Fibroblast of upper back skin (primary cell): ENCODE measurements at regions not wholly inside any gene's neighbourhood (a gene's known extent, or its start where the extent isn't known, plus 50 kb on each side); places are given as distances from the start of the nearest gene placed in this dataset.

ENCODE experiments used
- DNase-seq: peaks from one replicate; pipeline ENCODE4 v3.0.0-alpha.2; 2013

DNA sequence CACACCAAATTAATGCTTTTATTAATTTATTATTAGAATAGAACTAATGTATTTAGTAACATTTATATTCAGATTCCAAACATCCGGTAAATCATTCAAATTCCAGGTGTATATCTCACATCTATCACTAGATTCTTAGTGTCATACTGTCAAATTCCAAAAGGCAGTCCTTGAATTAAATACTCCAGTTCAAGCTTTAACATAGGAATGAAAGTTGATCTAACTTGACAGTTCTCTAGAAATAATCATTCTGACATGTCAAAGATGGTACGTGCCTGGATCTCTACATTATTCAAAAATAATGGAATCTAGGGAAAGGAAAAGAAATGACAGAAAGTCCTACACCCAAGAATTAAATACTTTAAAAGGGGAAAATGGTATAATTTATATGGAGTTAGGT is 1161.5 kb downstream of the PCDH9 start:
- no peak for DNase-seq

DNA sequence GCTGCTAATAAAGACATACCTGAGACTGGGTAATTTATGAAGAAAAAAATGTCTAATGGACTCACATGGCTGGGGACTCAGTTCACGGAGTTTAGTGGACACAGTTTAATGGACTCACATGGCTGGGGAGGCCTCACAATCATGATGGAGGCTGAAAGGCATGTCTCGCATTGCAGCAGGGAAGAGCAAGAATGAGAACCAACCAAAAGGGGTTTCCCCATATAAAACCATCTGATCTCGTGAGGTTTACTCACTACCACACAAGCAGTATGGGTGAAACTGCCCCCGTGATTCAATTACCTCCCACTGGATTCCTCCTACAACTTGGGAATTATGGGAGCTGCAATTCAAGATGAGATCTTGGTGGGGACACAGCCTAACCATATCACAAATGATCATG is 1181.2 kb downstream of the PCDH9 start:
- DNase-seq, result no peak

DNA sequence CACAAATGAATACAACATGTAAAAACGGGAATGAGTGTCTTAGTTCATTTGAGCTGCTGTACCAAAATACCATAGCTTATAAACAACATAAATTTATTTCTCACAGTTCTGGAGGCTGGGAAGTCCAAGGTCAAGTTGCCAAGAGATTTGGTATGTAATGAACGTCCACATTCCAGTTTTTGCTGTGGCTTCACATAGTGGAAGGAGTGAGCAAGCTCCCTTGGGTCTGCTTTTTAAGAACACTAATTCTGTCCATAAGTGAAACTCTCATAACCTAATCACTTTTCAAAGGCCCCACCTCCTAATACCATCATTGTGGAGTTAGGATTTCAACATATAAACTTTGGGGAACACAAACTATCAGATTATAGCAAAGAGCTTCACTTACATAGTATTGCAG is 1189.6 kb downstream of the PCDH9 start:
- DNase-seq, result peak; percentile 4

DNA sequence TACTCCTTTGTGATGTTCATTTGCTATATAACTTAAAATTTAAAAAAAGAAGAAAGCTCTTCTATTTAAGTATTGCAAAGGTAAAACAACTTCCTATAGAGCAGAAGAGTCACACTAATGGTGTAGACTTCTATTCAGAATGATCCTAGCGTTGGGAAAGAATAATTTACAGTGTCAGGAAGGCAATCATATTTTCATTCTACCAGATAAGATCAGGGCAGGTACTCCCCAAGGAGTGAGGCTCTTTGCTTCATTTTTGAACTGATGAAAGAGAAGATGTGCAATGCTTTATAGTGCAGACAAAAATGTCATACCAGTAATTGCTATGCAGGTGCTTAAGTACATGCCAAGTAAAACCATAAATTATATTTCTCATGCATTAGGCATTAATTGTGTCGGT is 1193.0 kb downstream of the PCDH9 start:
- no peak for DNase-seq

DNA sequence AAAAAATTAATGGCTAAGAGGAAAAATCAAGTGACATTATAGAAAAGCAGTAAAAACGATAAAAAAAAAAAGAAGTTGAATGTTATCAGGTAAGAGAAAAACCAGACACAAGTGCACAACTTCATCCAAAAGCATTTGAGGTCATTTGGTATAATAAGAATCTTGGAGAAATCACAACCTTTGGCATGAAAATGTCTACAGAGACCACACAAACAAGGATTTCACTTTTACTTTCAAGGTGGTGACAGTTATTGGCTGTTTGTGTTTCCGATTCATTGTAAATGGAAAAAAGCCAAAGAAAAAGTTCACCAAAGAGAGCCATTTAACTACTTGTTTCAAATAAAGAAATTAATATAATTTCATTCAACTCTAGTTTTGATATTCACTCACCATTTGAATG is 1193.5 kb downstream of the PCDH9 start:
- DNase-seq, result no peak

DNA sequence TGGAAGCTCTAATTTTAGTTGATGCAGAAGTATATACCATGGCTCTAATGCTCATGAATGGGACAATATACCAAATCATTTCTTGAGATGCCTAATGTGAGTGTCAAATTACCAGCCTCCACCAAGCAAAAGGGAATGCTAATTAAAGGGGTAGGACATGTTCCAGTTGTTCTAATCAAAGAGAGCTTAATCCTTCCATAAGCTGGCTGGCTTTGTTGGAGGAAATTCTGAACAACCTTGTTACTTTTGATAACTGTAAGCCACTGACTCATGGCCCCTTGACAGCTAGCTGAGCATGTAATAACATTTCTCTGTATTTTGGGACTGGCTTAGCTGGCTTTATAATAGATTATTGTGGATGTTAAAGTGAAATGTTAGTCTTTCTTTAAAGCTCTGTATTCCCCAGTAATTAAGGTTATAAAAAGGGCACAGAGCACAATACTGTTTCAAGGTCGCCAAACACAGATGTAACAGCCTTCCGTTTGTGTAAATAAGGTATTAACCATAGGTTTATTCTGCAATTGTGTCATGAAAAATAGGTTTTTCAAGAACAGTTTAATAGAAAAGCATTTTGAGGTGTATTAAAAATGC is 1194.0 kb downstream of the PCDH9 start:
- no peak for DNase-seq

DNA sequence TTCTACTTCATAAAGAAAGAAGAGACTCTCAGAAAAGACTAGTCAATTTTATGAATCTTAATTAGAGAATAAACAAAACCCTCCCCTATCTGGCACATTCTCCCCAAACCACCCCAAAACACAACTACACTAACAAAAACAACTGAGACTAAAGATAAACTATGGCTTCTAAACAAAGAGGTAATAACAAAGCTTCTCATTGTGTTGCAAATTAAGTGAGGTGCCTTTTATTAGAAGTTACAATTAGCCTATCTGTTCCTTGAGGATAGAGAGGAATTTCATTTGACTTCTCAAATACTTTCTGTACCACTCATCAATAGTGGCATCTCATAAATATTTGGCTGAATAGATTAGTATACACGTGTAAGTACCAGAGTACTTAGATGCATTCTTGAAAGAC is 1196.2 kb downstream of the PCDH9 start:
- no peak for DNase-seq

DNA sequence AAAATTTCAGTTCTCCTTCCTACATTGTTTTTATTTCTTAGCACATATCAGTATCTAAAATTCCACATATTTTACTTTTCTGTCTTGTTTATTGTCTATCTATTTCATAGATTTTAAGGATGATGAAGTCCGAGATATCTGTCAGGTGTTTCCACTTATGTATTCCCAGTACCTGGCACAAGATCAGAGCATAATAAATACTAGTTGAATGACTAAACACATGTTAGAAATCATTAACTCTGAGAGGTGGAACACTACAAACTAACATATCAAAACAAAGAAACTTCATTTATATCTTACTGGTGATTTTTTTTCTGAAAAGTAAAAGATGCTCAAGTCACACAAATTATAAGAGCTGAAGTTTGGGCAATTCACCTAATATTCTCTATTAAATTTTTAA is 1208.3 kb downstream of the PCDH9 start:
- DNase-seq, result peak; percentile 13

DNA sequence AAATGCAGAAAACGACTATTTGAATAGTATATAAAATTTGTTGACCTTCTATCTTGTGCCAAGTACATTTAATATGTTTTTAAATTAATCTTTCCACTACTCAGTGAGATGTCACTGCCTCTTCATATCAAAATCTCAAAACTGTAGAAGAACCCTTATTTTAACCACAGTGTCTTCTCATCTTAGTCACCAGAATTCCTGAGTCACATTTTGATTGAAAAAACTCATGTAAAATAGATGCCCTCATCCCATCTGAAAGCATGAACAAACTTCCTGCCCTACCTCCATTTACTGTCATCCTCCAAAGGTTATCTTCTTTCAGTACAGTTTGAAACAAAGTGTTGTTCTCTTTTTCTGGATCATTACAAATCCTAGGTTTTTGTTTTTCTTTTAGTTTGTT is 1215.4 kb downstream of the PCDH9 start:
- peak; percentile 4 for DNase-seq

DNA sequence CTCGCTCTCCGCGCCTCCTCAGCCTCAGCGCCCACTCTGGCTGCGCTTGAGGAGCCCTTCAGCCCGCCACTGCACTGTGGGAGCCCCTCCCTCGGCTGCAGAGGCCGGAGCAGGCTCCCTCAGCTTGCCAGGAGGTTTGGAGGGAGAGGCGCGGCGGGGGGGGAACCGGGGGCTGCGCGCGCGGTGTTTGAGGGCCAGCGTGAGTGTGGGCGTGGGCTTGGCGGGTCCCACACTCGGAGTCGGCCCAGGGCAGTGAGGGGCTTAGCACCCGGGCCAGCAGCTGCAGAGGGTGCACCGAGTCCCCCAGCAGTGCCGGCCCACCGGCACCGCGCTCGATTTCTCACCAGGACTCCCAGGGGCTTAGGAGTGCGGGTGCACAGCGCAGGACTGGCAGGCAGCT is 1220.9 kb downstream of the PCDH9 start:
- no peak for DNase-seq

DNA sequence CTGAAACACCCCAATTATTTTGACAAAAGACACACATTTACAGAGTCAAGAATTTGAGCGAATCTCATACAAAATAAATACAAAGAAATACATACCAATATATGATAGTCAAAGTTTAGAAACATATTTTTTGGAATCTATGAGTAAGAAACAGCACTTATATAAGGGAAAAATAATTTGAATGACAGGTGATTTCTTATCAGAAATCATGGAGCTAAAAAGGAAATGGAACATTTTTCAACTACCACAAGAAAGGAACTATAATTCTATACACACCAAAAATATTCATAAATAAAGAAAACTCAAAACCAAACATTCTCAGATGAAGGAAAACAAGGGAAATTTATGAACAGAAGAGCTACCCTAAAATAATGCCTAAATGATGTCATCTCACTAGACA is 1226.6 kb downstream of the PCDH9 start:
- DNase-seq, result no peak

DNA sequence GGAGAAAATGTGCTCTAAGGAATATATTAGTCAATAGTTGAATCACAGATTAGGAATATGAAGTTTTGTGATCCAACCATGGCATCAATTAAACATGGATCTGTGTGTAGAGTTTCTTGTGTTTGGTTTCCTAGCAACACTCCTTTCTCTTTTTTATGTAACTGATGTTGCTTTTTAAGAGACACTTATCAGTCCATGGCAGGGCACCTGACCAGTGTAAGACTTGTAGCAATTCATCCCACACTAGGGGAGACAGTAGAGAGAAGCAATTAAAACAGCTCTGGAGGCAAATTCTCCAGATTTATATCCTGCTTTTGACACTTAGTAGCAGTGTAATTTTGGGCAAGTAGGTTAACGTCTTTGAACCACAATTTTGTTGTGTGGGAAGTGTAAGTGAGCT is 1229.0 kb downstream of the PCDH9 start:
- DNase-seq, result no peak

DNA sequence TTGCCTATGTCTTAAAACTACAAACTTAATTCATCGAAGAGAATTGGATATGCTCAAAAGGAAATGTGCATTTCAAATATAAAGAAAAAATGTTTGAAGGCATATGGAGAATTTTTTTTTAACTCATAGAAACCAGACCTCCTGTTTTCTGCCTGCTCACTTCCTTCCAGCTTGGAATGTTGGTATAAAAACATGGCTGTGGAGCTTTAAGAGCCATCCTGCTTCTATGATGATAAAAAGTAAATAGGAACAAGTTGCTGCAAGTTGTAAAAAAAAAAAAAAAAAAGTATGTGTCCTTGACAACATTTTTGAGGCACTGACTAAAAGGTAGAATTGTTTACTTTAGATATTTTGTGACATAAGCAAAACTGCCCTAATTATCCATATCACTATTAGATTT is 1230.7 kb downstream of the PCDH9 start:
- no peak for DNase-seq

DNA sequence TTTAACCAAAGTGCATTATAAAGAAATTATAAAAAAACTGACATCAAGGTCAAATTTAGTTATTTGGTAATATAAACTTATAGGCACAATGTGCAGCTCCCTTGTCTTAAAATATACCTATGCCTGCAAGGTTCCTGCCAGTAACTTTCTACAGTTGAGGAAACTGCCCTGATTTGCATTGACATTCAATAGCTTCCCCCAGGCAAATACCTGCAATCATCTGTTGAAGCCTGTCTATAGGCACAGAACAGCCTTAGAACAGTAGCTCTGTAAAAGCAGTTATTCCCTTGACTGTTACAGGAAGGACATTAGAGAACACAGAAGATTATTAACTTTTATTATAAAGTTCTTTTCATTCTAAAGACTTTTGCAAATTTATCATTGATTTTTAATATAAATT is 1239.5 kb downstream of the PCDH9 start:
- no peak for DNase-seq

DNA sequence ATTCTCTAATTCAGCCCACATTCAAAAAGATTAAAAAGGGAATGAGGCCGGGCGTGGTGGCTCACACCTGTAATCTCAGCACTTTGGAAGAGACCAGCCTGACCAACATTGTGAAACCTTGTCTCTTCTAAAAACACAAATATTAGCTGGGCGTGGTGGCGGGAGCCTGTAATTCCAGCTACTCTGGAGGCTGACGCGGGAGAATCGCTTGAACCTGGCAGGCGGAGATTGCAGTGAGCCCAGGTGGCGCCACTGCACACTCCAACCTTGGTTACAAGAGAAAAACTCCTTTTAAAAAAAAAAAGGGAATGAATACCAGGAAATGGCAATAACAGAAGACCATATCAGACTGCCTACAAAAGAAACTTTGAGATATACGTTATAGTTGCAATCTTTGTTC is 1244.5 kb downstream of the PCDH9 start:
- DNase-seq, result no peak

DNA sequence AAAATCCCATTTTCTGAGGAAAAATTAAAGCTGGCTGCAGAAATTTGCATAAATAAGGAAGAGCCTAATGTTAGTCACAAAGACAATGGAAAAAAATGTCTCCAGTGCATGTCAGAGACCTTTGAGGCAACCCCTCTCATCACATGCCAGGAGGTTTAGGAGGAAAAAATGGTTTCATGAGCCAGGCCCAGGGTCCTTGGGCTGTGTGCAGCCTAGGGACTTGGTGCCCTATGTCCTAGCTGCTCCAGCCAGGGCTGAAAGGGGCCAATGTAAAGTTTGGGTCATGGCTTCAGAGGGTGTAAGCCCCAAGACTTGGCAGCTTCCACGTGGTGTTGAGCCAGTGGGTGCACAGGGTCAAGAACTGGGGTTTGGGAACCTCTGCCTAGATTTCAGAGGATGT is 1252.6 kb downstream of the PCDH9 start:
- DNase-seq, result no peak

DNA sequence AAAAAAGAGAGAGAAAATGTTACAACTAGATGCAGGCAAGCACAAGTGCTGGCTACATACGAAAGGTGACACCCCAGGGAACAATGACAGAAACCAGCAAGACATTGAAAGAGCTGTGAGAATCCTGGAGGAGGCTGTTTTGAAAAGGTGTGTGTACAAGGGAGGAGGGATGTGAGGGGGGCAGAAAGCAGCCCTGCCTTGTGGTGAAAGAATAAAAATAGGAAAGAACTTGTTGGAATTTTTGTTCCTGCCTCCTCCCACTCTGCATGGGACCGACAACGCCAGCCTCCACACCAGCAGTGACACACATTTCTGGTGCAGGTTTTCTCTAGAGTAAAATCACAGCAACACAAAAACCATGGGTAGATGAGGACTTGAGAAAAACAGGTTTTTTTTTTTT is 1258.6 kb downstream of the PCDH9 start:
- DNase-seq, result no peak

DNA sequence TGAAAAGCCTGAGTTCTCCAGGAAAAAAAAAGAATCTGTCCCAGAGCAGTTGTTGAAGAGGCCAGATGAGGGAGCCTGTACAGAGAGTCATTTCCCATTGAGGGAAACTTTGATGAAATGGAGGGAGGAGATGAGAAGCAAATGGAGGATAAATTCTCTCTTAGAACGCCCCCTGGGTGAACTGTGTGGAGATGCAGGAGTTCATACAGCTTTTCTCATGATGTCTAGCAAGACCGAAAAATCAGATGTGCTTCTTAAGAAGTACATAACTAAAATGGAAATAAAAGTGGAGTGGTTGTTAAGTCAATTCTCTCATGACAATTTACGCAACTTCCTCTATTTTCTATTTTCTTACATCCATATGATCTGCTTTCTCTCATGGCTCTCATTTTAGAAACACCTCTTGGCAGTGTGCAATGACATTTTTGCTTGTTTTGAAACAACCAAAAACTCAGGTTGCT is 1263.1 kb downstream of the PCDH9 start:
- peak; percentile 29 for DNase-seq

DNA sequence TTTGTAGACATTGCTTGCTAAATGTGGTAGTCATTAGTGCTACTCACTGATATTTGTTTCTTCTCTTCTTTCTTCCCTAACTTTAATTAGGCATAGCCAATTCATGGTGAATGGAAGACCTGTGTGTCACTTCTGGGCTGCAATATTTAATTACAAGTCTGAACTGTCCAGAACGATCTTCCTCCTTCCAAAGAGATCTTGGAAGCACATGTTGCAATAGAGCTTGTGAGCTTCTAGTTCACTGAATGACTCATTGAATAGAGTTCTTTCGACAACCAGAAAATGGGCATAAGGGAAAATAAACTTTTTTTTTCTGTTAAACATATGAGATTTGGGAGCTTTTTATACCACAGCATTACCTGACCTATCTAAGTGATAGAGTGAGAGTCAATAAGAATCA is 1264.6 kb downstream of the PCDH9 start:
- peak; percentile 22 for DNase-seq

DNA sequence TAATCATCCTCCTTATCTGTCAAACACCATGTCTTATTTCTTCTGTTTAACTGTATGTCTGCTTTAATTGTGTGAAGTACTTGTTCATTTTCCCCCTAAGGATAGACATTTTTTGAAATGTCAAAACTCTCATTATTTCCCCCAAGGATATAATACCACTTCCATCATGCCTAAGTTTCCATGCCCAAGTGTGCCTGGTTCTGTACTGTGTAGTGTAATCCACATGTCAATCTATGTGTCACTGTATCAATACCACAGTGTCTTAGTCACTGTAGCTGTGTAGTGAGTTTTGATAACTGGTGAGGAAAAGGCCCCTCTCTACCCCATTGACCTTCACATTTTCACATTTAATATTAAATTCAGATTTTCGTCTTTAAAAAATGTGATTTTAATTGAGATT is 1265.5 kb downstream of the PCDH9 start:
- DNase-seq, result no peak

DNA sequence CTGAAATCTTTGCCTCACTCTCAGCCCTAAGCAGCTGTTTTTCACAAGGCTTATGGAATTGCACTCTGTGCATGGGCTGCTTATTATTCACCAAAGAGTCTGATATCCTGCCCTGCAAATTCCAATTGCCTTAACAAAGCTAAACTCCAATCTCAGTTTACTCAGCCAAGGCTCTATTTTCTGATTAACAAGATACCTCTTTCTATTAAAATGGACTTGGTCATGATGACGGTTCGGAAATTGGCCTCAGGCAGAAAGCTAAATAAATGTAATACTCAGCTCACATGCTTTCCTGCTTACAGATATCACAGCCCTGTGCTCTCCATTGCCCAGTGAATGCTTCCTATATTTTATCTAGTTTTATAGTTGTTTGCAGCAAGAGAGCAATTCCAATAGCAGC is 1270.8 kb downstream of the PCDH9 start:
- no peak for DNase-seq

DNA sequence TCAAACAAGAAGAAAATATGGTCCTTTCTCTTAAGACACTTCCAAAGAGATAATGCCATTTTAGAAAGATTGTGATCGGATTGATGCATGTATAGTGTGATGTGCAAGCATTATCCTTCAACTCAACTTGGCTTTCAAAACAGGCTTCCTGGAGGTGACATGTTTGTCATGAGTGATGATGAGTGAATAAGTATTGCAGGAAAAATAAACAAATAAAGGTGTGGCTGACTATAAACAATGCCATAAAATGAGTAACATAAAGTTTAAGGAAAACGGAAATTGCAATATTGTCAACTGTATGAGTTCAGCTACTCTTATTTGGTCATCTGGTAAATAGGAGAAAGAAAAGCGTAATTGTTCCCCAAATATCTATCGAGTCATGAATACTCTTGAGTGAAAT is 1283.7 kb downstream of the PCDH9 start:
- DNase-seq, result no peak

DNA sequence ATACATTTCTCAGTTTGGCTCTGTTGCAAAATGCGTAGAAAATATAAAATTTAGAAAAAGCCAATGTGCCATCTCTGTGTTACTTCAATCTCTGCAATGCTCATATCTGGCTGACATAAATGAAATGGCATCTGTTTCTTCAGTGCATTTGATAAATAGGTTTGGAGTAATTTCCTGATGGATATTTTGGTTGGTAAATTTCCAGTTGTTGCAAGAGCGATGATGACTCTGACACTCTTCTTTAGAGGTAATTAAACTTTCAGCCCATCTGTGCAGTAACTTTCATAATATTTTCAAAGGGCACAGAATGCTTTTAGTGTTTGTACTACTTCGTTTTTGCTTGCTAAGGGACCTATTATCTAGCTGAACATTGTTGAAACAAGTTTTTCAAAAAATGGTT is 1286.4 kb downstream of the PCDH9 start:
- peak; percentile 13 for DNase-seq

DNA sequence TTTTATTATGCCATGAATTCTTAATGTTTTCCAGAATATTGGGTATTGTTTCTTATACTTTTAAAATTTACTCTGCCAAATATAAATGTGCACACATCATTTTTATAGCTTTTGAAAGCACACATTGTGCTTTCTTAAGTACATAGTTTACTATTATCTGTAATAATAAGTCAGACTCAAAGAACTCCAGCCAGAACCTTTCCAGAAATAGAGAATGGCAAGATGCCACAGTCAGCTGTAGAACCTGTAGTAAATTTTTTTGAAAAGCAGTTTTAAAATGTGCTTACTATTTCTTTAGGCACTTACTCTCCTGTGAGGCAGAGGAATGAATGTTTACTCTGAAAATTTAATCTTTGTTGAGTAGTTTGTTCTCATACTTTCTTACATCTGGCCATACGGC is 1287.1 kb downstream of the PCDH9 start:
- DNase-seq, result peak; percentile 38

DNA sequence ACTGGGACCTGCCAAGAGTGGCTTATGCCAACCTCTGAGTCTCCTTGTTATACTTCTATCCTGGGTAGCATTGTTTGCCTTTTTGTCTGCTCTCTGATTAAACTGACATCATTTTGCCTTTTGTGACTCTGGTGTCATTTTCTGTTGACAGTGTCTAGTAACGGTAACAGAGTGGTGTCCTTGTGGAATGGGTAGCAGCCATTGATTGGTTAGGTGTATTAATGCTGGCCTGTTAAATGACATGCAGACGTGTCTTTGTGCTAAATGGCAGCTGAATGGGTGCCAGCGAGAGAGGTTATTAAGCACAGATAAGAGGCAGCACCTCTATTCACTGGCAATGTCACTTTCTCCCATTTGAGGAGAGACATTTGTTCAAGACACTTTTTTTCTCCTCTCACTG is 1289.4 kb downstream of the PCDH9 start:
- DNase-seq, result no peak

DNA sequence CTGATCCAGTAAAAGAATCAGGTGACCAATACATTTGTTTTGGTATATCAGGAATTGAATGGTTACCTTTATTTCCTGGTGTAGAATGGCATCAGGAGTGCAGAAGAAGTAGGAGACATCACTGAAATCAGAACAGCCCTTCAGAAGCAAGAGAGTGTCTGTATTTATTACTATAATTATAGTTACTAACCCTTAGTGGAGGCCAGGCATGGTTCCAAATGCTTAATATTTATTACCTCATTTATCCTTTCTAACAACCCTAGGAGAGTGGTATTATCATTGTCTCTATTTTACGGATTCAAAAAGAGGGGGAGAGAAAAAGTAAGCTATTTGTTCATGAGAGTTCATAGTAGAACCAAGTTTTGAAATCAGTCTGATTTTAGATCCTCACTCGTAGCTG is 1292.9 kb downstream of the PCDH9 start:
- no peak for DNase-seq
